HL-60 (cell line): ENCODE measurements at regions not wholly inside any gene's neighbourhood (a gene's known extent, or its start where the extent isn't known, plus 50 kb on each side); places are given as distances from the start of the nearest gene placed in this dataset.

Experiments
- DNase-seq, 2 experiments: peaks; one replicate each; pipeline ENCODE4 v3.0.0-alpha.2; 2010 to 2020; ENCODE audit warnings: low read depth in 1 of 2, low spot score in 1 of 2
- H3K27ac ChIP-seq: fragments of 250-450 bp; sonication (Bioruptor Pico); replicated peaks from 2 replicates; pipeline ENCODE4 v1.5.1; 2020; ENCODE audit warnings: mild to moderate bottlenecking, moderate library complexity
- H3K27me3 ChIP-seq: fragments of 250-450 bp; sonication (Bioruptor Pico); 2 replicates; pipeline ENCODE4 v1.5.1; 2021; ENCODE audit warnings: mild to moderate bottlenecking, moderate library complexity; ENCODE audit not compliant: insufficient read depth, poor library complexity, severe bottlenecking
- H3K4me3 ChIP-seq: replicated peaks from 2 replicates; pipeline ENCODE4 v1.5.1; 2011; ENCODE audit warnings: mild to moderate bottlenecking, control low read depth, low read length; ENCODE audit not compliant: insufficient read depth
- GABPA ChIP-seq: IDR thresholded peaks from 2 replicates; pipeline ENCODE4 v1.6.1; 2012; ENCODE audit warnings: low read depth
- POLR2AphosphoS5 ChIP-seq: IDR thresholded peaks from 2 replicates; pipeline ENCODE4 v1.6.1; 2012; ENCODE audit warnings: low read depth
- SPI1 ChIP-seq: IDR thresholded peaks from 2 replicates; pipeline ENCODE4 v1.6.1; 2012; ENCODE audit warnings: low read depth, mild to moderate bottlenecking, borderline replicate concordance
- TF ChIP-seq, protein P1 (sequence below): IDR thresholded peaks from 2 replicates; pipeline ENCODE4 v1.6.1; 2012; ENCODE audit warnings: low read depth; ENCODE audit not compliant: insufficient replicate concordance
- TF ChIP-seq, protein P2 (sequence below): IDR thresholded peaks from one replicate; pipeline ENCODE4 v1.5.1; 2011; ENCODE audit warnings: low read length, control low read depth, inconsistent platforms; ENCODE audit not compliant: insufficient read depth

DNA sequence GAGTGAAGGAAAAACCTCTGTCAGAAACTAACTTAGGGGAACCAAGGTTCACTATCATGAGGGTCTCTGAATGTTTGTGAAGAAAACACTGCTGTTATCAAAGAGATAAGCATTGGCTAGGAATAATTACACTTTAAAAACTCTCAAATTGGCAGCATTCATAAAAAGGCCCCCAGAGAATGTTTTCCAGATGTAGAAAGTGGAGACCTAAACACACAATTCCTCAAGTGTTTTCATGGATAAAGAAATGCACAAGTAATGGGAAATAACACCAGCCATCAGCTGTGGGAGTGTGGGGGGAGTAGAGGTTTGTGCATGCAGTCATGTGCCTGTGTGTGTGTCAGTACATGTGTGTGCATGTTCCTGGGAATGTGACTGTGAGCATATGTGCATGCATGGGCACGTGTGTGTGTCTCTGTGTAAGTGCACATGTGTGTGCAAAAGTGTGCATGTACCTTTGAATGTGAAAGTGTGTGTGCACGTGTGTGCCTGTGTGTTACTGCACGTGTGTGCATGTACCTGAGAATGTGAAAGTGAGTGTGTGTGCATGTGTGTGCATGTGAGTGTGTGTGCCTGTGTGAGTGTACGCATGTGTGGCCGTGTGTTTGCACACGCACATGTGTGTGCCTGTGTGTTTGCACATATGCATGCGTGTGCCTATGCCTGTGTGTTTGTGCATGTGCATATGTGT lies 854.3 kb upstream of the SALL3 start:
- Histone ChIP-seq H3K27ac (no peak overlapping the region), H3K4me3 (no peak overlapping the region), H3K27me3 (no peaks in the 10 kb centered on the region)
- DNase-seq = no peak
- TF ChIP-seq, protein P1, sequence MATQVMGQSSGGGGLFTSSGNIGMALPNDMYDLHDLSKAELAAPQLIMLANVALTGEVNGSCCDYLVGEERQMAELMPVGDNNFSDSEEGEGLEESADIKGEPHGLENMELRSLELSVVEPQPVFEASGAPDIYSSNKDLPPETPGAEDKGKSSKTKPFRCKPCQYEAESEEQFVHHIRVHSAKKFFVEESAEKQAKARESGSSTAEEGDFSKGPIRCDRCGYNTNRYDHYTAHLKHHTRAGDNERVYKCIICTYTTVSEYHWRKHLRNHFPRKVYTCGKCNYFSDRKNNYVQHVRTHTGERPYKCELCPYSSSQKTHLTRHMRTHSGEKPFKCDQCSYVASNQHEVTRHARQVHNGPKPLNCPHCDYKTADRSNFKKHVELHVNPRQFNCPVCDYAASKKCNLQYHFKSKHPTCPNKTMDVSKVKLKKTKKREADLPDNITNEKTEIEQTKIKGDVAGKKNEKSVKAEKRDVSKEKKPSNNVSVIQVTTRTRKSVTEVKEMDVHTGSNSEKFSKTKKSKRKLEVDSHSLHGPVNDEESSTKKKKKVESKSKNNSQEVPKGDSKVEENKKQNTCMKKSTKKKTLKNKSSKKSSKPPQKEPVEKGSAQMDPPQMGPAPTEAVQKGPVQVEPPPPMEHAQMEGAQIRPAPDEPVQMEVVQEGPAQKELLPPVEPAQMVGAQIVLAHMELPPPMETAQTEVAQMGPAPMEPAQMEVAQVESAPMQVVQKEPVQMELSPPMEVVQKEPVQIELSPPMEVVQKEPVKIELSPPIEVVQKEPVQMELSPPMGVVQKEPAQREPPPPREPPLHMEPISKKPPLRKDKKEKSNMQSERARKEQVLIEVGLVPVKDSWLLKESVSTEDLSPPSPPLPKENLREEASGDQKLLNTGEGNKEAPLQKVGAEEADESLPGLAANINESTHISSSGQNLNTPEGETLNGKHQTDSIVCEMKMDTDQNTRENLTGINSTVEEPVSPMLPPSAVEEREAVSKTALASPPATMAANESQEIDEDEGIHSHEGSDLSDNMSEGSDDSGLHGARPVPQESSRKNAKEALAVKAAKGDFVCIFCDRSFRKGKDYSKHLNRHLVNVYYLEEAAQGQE = no peak
- no peak for TF ChIP-seq GABPA
- TF ChIP-seq, protein P2, sequence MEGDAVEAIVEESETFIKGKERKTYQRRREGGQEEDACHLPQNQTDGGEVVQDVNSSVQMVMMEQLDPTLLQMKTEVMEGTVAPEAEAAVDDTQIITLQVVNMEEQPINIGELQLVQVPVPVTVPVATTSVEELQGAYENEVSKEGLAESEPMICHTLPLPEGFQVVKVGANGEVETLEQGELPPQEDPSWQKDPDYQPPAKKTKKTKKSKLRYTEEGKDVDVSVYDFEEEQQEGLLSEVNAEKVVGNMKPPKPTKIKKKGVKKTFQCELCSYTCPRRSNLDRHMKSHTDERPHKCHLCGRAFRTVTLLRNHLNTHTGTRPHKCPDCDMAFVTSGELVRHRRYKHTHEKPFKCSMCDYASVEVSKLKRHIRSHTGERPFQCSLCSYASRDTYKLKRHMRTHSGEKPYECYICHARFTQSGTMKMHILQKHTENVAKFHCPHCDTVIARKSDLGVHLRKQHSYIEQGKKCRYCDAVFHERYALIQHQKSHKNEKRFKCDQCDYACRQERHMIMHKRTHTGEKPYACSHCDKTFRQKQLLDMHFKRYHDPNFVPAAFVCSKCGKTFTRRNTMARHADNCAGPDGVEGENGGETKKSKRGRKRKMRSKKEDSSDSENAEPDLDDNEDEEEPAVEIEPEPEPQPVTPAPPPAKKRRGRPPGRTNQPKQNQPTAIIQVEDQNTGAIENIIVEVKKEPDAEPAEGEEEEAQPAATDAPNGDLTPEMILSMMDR = no peak
- TF ChIP-seq POLR2AphosphoS5 = no peak
- TF ChIP-seq SPI1 = no peak

DNA sequence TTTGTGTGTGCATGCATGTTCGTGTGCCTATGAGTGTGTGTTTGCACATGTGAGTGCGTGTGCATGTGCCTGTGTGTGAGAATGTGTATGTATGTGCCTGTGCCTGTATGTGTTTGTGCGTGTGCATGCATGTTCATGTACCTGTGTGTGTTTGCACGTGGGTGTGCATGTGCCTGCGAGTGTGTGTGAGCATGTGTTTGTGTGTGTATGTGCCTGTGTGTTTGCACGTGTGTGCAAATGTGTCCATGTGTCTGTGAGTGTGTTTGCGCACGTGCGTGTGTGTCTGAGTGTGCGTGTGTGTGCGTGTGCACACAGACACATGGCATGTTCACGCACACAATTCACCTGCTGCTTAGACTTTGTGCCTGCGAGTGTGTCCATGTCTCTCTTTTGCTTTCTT lies 853.5 kb upstream of the SALL3 start:
- TF ChIP-seq SPI1 (no peak), POLR2AphosphoS5 (no peak), GABPA (no peak)
- TF ChIP-seq, protein P1 = no peak
- TF ChIP-seq, protein P2 = no peak
- Histone ChIP-seq H3K27ac (no peak overlapping the region), H3K4me3 (no peak overlapping the region), H3K27me3 (no peaks in the 10 kb centered on the region)
- DNase-seq = no peak

DNA sequence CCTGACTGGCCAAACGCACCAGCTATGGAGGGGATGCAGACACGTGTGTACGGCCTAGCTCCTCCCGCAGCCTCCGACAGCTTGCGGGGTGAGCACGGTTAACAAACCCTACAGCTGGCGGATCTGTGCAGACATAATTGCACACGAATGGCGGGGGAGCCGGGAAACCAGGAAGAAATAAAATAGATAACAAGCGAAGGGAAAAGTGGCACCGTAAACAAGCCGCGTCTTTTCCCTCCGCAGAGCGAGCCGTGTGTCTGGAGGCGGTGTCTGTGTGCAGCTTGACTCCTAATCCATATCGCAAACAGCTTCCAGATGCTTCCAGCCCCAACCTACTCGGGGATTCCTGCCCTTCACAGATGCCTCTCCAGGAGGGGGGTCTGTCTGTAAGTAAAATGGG lies 853.1 kb upstream of the SALL3 start:
- TF ChIP-seq, protein P1 = no peak
- TF ChIP-seq GABPA (no peak), POLR2AphosphoS5 (no peak), SPI1 (no peak)
- TF ChIP-seq, protein P2 = no peak
- Histone ChIP-seq H3K27me3 (no peaks in the 10 kb centered on the region), H3K4me3 (no peak overlapping the region), H3K27ac (no peak overlapping the region)
- no peak for DNase-seq
